ENCODE measurements at regions not wholly inside any gene's neighbourhood (a gene's known extent, or its start where the extent isn't known, plus 50 kb on each side); places are given as distances from the start of the nearest gene placed in this dataset.

DNA sequence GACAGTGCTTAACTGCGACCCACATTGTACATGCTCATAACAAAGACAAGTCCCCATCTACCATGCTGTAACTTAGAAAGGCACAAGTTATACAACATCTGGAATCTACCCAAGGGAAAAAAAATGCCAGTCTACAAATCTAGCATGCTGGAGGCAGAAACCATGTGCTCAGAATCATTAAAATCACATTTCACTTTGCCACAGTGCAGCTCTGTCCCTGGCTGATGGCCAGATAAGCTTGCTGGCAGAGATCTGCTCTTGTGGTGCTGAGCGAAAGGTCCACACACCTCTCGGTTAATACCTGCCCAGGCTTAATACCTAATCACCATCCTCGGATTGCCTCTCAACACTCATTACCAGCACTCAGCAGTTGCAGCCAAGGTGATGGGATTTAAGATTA is 74.1 kb upstream of the UQCRFS1 start:
- no peak overlapping the region for H3K4me3 ChIP-seq (ENCODE audit: low read depth, low read length, poor library complexity, severe bottlenecking)
- no peak for DNase-seq (ENCODE audit: low spot score)
- no peaks in the 10 kb centered on the region for H3K27me3 ChIP-seq (replicated peaks; ENCODE audit: insufficient read depth, low read depth, low read length, poor library complexity)
- ChIA-PET POLR2A (ENCODE audit: low non-redundant PET) (no interaction called here), CTCF (no interaction called here)
- no peaks in the 10 kb centered on the region for H3K36me3 ChIP-seq (ENCODE audit: insufficient read depth, low read length, poor library complexity, severe bottlenecking)
- intact Hi-C loops (cut with micrococcal nuclease; ENCODE audit: unreplicated experiment) = no loop called here
- no TSS peak for BruUV-seq (replicated peaks)
- no peak for TF ChIP-seq EZH2 (IDR thresholded peaks at IDR 0.05; ENCODE audit: borderline replicate concordance, low read depth, low read length, poor library complexity, severe bottlenecking)
- TF ChIP-seq, protein P1, sequence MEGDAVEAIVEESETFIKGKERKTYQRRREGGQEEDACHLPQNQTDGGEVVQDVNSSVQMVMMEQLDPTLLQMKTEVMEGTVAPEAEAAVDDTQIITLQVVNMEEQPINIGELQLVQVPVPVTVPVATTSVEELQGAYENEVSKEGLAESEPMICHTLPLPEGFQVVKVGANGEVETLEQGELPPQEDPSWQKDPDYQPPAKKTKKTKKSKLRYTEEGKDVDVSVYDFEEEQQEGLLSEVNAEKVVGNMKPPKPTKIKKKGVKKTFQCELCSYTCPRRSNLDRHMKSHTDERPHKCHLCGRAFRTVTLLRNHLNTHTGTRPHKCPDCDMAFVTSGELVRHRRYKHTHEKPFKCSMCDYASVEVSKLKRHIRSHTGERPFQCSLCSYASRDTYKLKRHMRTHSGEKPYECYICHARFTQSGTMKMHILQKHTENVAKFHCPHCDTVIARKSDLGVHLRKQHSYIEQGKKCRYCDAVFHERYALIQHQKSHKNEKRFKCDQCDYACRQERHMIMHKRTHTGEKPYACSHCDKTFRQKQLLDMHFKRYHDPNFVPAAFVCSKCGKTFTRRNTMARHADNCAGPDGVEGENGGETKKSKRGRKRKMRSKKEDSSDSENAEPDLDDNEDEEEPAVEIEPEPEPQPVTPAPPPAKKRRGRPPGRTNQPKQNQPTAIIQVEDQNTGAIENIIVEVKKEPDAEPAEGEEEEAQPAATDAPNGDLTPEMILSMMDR (conservative IDR thresholded peaks at IDR 0.05; ENCODE audit: low read depth, low read length) = no peak
- H3K9me3 ChIP-seq (ENCODE audit: low read depth, low read length, poor library complexity, severe bottlenecking) = peaks cover 7% of the 10 kb centered on the region
- no peak overlapping the region for H3K27ac ChIP-seq (ENCODE audit: low read depth, low read length, poor library complexity, severe bottlenecking)
- no peaks in the 10 kb centered on the region for H3K4me1 ChIP-seq (ENCODE audit: insufficient read depth, low read length, poor library complexity, severe bottlenecking)

DNA sequence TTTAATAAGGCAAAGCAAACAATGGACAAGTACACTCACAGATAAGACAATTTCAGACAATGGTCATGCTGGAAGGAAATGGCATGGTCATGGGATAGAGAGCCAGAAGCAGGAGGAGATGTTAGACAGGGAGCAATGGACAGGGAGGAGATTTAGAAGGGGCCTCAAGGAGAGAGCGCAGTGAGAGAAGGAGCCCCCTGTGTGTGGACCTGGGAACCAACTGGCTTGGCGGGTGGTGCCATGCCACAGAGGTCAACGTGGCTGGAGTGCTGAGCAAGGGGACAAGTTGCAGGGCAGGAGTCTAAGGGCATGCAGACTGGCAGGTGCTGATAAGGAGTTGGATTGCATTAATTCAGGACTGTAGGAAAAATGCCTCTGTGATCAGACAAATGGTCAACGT is 75.3 kb upstream of the UQCRFS1 start:
- Histone ChIP-seq H3K27ac (ENCODE audit: low read depth, low read length, poor library complexity, severe bottlenecking) (no peak overlapping the region), H3K36me3 (ENCODE audit: insufficient read depth, low read length, poor library complexity, severe bottlenecking) (no peaks in the 10 kb centered on the region), H3K4me1 (ENCODE audit: insufficient read depth, low read length, poor library complexity, severe bottlenecking) (no peaks in the 10 kb centered on the region), H3K4me3 (ENCODE audit: low read depth, low read length, poor library complexity, severe bottlenecking) (no peak overlapping the region), H3K27me3 (replicated peaks; ENCODE audit: insufficient read depth, low read depth, low read length, poor library complexity) (no peaks in the 10 kb centered on the region), H3K9me3 (ENCODE audit: low read depth, low read length, poor library complexity, severe bottlenecking) (peaks cover 7% of the 10 kb centered on the region)
- POLR2A ChIA-PET (ENCODE audit: low non-redundant PET) = no interaction called here
- CTCF ChIA-PET = no interaction called here
- BruUV-seq (replicated peaks) = no TSS peak
- intact Hi-C loops (cut with micrococcal nuclease; ENCODE audit: unreplicated experiment) = no loop called here
- TF ChIP-seq, protein P1 (conservative IDR thresholded peaks at IDR 0.05; ENCODE audit: low read depth, low read length) = no peak
- TF ChIP-seq EZH2 (IDR thresholded peaks at IDR 0.05; ENCODE audit: borderline replicate concordance, low read depth, low read length, poor library complexity, severe bottlenecking) = no peak
- no peak for DNase-seq (ENCODE audit: low spot score)

DNA sequence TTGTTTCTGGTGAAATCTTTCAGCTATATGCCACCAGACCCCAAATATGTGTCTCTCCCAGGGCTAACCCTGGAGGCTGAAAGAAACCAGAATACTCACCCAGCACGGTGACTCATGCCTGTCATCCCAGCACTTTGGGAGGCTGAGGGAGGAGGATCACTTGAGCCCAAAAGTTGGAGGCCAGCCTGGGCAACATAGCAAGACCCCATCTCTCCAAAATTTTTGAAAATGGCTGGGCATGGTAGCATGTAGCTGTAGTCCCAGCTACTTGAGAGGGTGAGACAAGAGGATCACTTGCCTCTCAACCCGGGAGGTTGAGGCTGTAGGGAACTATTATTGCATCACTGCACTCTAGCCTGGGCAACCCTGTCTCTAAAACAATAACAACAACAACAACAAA is 76.1 kb upstream of the UQCRFS1 start:
- POLR2A ChIA-PET (ENCODE audit: low non-redundant PET) = no interaction called here
- CTCF ChIA-PET = no interaction called here
- H3K27ac ChIP-seq (ENCODE audit: low read depth, low read length, poor library complexity, severe bottlenecking) = no peak overlapping the region
- intact Hi-C loops (cut with micrococcal nuclease; ENCODE audit: unreplicated experiment) = no loop called here
- no peak for DNase-seq (ENCODE audit: low spot score)
- no peak overlapping the region for H3K4me3 ChIP-seq (ENCODE audit: low read depth, low read length, poor library complexity, severe bottlenecking)
- H3K9me3 ChIP-seq (ENCODE audit: low read depth, low read length, poor library complexity, severe bottlenecking) = peaks cover 7% of the 10 kb centered on the region
- no peaks in the 10 kb centered on the region for H3K4me1 ChIP-seq (ENCODE audit: insufficient read depth, low read length, poor library complexity, severe bottlenecking)
- no peaks in the 10 kb centered on the region for H3K27me3 ChIP-seq (replicated peaks; ENCODE audit: insufficient read depth, low read depth, low read length, poor library complexity)
- no peaks in the 10 kb centered on the region for H3K36me3 ChIP-seq (ENCODE audit: insufficient read depth, low read length, poor library complexity, severe bottlenecking)
- no TSS peak for BruUV-seq (replicated peaks)
- no peak for TF ChIP-seq EZH2 (IDR thresholded peaks at IDR 0.05; ENCODE audit: borderline replicate concordance, low read depth, low read length, poor library complexity, severe bottlenecking)

DNA sequence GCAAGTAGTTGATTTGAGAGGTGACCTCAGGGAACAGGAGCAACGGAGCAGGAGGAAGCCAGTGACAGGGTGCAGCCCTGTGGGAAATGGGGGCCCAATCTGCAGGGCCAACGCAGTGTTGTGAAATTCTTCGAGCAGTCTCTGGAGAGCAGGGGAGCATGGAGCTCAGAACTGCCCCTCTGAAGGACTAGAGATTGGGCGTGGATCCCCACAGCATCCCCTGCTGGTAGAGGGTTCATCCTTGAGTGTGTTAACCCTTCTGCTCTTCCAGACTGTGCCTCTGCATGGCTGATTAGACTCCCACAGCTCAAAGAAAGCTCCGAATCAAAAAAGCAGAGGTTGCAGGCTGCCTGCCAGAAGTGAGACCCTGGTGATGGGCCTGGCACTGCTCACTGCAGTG is 77.9 kb upstream of the UQCRFS1 start:
- no peaks in the 10 kb centered on the region for H3K36me3 ChIP-seq (ENCODE audit: insufficient read depth, low read length, poor library complexity, severe bottlenecking)
- H3K27ac ChIP-seq (ENCODE audit: low read depth, low read length, poor library complexity, severe bottlenecking) = no peak overlapping the region
- H3K4me1 ChIP-seq (ENCODE audit: insufficient read depth, low read length, poor library complexity, severe bottlenecking) = no peaks in the 10 kb centered on the region
- intact Hi-C loops (cut with micrococcal nuclease; ENCODE audit: unreplicated experiment) = no loop called here
- H3K9me3 ChIP-seq (ENCODE audit: low read depth, low read length, poor library complexity, severe bottlenecking) = no peaks in the 10 kb centered on the region
- CTCF ChIA-PET = no interaction called here
- TF ChIP-seq EZH2 (IDR thresholded peaks at IDR 0.05; ENCODE audit: borderline replicate concordance, low read depth, low read length, poor library complexity, severe bottlenecking) = no peak
- TF ChIP-seq, protein P1 (conservative IDR thresholded peaks at IDR 0.05; ENCODE audit: low read depth, low read length) = no peak
- DNase-seq (ENCODE audit: low spot score) = no peak
- BruUV-seq (replicated peaks) = no TSS peak
- POLR2A ChIA-PET (ENCODE audit: low non-redundant PET) = no interaction called here
- H3K4me3 ChIP-seq (ENCODE audit: low read depth, low read length, poor library complexity, severe bottlenecking) = no peak overlapping the region
- H3K27me3 ChIP-seq (replicated peaks; ENCODE audit: insufficient read depth, low read depth, low read length, poor library complexity) = no peaks in the 10 kb centered on the region

All from A673 (cell line).